Germinal center (tissue), 1 donor: ENCODE measurements at regions not wholly inside any gene's neighbourhood (a gene's known extent, or its start where the extent isn't known, plus 50 kb on each side); places are given as distances from the start of the nearest gene placed in this dataset.
"Not testable (repeated sequence)": the region's sequence is repeated elsewhere in the genome, so short reads cannot be mapped to it uniquely, and the experiment has no call there.

Experiments
- DNase-seq: peaks from one replicate; pipeline ENCODE4 v3.0.0; 2012; ENCODE audit warnings: mixed read lengths, low spot score

DNA sequence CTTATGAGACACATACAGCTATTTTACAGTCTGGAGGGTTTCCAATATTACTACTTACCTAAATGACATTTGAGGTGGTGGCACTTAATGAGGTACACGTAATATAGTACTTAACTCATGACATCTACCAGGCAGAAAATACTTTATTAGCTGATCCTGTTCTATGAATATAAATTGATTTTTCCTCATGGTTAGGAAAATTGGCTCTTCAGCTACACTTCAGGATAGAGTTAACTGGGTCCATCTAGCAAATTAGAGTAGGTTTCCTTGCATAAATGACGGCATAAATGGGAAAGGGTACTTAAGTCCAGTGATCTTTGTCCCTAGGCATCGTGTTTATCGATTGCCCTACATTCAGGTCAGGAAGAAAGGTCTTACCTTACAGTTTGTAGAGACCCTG is 988.8 kb upstream of the TMPRSS15 start:
- DNase-seq, result no peak

DNA sequence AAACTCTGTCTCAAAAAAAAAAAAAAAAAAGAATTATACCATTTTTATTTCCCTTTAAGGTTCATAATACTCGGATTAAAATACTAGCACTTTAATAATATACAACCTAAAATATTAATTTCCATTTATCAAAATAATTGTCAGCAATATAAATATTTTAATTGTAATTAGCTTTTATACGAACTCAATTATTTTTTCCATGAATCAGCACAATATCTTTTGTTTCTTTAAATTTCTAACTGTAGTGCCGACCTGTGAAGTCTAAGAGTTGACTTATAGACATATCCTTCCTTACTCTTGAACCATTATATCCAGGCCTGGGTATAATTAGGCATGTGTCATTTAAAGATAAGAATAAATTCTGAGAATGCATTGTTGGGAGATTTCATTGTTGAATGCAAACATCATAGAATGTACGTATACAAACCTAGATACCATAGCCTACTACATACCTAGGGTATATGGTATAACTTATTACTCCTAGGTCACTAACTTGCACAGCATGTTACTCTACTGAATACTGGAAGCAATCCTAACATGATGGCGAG is 996.7 kb upstream of the TMPRSS15 start:
- DNase-seq, result no peak

DNA sequence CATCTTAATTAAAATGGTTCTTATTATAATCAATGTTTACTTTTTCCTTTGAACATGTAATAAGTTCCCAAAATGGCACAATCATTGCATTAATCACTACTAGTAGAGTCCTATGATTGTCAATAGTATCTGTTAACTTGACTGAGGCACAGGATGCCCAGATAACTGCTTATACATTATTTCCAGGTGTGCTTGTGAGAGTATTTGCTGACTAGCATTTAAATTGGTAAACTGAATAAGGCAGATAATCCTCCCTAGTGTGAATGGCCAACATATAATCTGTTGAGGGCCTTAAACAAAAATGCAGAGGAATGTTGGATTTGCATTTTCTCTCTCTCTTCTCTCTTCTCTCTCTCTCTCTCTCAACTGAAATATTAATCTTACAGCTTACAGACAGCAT is 999.3 kb upstream of the TMPRSS15 start:
- DNase-seq, result no peak

DNA sequence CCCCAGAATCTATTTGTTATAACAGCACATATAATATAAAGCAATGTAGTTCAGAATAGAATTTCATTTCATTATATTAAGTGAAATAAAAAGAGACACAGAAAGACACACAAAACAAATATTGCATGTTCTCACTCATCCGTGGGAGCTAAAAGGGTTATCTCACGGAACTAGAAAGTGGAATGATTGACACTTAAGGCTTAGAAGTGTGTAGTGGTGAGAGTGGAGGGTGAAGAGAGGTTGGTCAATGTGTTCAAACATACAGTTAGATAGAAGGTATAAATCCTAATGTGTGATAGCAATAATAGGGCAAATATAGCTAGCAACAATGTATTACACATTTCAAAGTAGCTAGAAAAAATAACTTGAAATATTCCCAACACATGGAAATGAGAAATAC is 1001.7 kb upstream of the TMPRSS15 start:
- no peak for DNase-seq

DNA sequence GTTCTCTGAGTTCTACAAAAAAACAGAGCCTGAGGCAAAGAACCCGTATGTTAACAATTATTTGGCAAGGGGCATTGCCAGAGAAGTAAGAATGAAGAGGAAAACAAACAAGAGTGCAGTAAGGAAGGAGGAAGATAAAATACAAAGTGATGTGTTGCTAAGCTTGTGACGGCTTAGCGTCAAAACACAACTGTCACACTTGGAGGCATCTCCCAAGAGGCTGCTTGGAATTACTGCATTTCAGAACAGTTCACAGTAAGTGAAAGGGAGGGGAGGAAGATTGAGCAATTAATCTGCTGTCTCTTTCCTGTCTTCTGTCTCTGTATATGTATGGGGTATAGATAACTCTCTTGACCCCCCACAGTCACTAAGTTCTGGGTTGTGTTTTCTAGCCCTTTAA is 1017.0 kb upstream of the TMPRSS15 start:
- DNase-seq, result no peak

DNA sequence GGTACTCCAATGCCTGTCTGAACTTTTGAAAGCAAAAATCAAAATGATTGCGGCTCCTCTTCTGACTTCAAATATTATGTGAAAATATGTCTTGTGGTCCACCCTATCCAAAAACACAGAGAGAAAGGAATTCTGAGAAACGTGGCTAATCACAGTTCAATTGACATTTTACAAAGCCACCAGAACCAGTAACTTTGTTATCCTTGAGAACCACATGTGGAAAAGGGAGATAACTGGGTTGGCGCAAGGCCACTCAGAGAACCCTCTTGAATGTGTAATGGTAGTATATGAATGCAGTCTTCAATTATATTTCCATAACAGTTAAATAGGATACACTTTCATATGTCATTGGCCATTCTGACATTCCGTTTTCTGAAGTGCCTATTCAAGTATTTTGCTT is 1030.0 kb upstream of the TMPRSS15 start:
- DNase-seq, result no peak

DNA sequence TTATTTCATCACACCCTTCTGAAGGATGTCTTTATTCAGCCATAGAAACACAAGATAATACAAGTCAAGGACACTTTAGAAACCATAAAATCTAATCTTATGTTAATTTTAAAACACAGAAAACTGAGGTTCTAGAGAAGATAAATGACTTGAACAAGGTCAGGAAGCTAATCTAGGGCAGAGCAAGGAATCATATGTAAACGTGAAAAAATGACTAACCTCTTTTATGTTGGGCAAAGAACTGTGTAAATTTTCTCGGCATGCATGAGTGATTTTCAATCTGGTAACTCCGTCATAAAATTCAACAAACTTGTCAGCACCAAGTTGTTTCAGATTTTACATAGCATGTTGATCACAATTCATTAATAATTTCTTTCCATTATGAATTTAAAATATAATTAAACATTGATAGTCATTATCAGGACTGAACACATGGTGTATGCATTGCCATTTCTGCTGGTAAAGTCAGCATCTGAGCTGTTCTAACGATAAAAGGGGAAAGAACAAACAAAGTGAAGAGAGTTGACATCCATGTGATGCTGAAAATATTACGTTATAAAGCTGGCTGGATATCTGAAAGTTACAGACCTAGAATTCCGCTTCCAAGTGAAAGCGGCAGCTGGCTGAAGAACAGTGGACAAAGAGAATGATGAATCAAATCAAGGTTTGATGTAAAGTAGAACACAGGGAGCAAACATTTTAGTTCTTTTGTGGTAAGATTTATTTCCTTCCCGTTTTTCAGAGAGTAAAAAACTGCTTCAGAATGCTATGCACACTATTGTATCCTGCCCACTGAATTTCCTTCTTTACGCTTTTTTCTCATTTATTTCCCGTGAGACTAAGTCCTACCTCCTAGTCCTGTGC is 1037.4 kb upstream of the TMPRSS15 start:
- DNase-seq, result no peak

DNA sequence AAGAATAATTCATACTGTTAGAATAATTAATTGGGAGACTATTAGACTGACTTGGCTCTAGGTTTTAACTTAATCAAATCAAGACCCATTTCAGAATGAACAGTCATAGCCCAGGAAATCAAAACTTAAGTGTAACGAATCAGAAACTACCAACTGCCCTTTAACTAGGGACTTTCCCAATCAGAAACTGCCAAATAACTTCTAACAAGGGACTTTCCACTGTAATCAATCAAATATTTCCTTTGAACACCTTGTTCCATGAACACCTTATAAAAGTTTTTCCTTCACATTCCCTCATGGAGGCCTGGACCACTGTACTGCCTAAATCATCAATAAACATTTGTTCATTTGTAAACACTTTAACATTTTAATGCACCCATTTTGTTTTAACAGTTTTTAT is 1054.7 kb upstream of the TMPRSS15 start:
- DNase-seq, result no peak

DNA sequence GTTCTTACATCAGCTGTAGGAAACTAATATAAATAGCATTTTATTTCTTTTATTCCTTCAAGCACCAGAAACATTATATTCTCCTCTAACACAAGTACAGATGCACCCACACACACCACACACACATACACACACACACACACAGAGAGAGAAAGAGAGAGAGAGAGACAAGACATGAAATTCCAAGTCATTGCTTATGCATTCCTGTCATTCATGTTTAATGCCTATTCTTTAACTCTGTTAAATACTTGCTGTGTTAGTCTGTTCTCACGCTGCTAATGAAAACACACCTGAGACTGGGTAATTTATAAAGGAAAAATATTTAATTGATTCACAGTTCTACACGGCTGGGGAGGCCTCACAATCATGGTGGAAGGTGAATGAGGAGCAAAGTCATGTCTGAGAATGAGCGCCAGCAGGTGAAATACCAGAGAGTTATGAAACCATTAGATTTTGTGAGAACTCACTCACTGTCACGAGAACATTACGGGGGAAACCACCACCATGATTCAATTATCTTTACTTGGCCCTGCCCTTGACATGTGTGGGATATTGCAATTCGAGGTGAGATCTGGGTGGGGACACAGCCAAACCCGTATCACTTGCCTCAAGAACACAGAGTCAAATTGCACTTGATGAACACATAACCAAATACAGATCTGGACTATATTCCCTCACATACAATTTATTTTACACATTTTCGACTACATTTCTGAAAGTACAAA is 1058.1 kb upstream of the TMPRSS15 start:
- DNase-seq, result no peak

DNA sequence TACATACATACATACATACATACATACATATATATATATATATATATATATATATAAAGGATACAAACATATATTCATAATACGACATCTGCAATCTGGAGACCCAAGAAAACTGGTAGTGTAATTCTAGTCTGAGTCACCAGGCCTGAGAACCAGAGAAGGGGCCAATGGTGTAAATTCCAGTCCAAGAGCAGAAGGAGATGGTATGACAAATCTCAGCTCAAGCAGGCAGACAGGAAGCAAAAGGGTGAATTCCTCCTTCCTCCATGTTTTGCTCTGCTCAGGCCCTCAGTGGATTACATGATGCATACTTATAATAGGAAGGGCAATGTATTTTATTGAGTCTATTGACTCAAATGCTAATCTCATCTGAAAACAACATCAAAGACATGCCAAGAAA is 1060.4 kb upstream of the TMPRSS15 start:
- DNase-seq, result no peak

DNA sequence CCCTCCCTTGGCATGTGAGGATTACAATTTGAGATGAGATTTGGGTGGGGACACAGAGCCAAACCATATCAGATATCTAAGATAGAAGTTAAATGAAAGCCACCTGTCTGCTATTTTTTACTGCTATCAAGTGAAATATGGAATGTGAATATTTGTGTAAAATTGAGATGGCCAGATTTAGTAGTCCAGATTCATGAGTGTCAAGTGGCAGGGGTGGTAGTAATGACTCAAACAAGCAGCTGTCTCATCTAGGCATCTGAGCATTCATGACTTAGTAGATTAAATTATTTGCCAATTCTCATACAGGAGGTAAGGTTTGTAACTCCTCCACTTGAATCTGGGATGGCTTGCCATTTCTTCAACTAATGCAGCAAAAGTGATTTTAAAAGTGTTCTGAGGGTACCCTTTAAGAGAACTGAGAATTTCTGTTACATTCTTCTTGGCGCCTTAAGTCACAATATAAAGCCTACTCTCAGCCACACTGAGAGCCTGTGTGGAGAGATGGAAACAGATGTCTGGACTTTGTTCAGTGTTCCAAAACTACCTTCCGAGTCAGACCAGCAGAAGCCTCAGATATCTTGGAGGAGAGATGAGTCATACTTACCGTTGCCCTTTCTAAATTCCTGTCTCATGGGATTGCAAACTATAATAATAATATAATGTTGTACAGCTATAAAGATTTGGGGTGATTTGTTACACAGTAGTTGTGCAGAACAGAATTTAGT is 1065.6 kb upstream of the TMPRSS15 start:
- DNase-seq, result no peak

DNA sequence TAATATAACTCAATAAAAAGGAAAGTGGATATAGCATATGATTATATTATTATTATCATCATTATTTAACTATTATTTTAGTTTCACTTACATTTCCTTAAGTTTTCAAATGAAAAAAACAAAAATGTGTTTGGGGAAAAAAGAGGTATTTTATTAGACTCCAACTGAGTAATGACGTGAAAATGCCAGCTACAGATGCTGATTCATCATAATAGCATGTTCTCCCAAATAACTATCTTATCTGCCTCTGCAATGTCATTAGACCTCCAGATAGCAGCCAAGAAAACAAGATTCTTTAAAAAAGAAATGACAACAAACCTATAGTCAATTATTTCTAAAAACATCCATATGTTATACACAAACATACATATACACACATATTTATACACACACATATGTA is 1071.9 kb upstream of the TMPRSS15 start:
- DNase-seq, result no peak

DNA sequence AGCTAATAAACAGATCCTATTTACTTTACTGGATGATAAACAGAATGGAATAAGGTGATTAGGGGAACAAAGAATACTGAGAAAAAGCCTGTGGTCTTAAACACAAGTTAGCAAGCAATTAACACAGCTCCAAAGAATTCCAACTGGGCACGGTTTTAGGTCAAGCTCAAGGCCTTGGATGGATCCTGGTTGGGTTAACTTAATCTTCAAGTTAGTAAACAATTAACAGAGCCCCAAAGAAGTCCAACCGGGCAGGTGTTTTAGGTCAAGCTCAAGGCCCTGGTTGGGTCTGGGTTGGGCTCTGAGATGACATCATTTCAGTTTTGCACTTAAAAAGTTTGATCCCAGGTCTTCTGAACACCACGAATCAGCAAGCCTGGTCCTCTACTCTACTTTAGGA is 1086.3 kb upstream of the TMPRSS15 start:
- DNase-seq, result no peak

DNA sequence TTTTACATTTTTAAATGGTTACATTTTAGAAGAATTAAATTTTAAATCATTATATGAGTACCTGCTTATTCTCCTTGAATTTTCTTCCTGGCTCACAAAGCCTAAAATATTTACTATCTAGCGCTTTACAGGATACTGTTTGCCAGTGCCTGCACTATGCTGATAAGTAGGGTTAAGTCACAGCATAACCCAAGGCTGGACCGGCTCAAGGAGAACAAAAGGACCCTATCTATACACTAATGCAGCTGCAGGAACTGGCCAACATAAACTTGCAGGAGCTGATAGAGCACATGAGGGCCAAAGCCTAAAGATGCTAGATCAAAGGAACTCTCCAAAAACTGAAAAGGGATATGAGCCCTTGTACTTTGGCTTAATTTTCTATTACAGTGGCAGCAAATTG is 1086.9 kb upstream of the TMPRSS15 start:
- no peak for DNase-seq

DNA sequence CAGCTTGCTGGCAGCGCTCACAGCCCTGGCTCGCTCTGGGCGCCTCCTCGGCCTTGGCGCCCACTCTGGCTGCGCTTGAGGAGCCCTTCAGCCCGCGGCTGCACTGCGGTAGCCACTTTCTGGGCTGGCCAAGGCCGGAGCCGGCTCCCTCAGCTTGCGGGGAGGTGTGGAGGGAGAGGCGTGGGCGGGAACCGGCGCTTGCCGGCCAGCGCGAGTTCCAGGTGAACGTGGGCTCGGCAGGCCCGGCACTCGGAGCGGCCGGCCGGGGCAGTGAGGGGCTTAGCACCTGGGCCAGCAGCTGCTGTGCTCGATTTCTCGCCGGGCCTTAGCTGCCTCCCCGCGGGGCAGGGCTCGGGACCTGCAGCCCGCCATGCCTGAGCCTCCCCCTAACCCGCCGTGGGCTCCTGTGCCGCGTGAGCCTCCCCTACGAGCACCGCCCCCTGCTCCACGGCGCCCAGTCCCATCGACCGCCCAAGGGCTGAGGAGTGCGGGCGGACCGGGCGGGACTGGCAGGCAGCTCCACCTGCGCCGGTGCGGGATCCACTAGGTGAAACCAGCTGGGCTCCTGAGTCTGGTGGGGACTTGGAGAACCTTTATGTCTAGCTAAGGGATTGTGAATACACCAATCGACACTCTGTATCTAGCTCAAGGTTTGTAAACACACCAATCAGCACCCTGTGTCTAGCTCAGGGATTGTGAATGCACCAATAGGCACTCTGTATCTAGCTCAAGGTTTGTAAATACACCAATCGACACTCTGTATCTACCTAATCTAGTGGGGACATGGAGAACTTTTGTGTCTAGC is 1090.1 kb upstream of the TMPRSS15 start:
- DNase-seq, result not testable (repeated sequence)

DNA sequence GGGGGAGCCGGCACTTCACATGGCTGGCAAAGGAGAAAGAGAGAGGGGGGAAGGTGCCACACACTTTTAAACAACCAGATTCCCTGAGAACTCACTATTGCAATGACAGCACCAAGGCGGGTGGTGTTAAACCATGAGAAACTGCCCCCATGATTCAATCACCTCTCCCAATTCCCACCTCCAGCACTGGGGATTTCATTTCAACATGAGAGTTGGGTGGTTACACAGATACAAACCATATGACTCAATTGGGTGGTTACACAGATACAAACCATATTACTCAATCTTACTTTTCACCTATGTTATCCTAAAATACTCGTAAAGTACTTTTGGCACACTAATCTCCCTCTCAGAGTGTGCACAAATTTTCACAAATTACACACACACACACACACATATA is 1097.5 kb upstream of the TMPRSS15 start:
- DNase-seq, result no peak

DNA sequence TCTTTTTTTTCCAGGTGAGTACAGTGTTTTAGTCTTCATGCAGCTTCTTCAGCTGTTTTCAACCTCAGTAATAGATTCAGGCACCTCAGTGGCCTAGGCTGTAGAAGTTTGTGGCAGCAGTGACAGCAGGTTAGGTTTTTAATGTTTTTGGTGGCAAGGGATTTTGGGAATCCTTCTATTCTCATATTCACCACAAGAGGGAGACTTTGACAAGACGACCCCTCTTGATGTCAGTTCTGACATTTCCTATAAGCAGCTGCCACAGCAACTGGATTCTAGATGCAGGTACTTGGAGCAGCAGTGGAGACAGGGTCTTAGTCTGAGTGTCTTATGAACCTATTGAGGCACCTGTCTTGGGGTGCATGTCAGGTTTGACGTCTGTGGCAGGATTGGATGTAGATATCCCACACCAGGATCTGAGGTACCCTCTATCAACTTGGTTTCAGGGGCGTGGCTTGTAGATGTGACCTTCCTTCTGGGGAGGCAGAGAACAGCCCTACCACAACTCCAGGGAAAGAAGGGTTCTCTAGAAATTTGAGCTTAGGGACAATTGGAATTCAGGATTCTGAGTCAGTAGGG is 1104.2 kb upstream of the TMPRSS15 start:
- DNase-seq, result no peak

DNA sequence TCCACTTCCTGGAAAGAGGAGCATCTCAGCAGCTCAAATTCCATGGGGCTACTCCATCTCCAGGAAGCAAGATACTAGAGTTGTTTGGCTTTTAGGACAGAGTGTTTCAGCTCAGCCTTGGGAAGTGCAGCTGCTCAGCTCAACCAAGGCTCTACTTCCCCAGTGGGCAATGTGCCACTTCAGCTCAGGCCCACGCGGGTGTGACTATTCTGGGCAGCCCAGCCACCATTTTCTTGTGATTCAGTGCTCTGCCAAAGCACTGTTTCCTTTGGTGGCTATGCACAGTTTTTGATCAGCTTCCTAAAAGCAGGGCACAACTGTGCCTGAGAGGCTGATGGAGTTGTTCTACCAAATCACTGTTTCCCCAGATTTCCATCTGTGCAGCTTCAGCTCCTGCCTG is 1104.9 kb upstream of the TMPRSS15 start:
- DNase-seq, result no peak

DNA sequence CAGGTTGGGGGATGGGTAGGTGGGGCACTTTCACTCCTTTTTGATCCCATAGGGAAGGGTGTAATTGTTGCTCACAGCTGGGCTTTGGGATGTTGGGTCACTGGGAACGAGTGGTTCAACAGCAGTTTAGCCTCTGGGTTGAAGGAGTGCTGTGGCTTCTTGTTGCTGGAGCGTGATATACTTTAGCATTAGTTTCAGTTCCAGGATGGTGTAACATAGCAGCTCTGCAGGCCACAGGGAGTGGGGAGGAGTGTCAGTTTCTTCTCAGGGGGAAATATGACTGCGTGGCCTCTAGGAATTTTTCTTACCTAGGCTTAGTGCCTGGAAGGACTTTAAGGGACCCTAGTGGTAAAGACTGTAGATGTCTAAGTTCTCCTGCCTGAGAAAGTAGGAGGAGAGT is 1105.3 kb upstream of the TMPRSS15 start:
- DNase-seq, result no peak

DNA sequence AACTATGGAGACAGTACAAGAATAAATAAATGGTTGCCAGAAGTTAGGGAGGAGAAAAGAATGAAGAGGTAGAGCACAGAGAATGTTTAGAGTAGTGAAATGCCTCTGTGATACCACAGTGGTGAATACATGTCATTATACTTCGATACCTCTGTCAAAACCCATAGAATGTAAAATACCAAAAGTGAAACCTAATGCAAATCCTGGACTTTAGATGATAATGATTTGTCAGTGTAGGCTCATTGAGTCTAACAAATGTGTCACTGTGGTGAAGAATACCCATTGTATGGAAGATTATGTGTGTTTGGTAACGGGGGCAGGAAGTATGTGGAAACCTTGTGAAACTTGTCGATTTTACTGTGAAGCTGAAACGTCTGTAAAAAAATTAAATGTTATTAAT is 1106.5 kb upstream of the TMPRSS15 start:
- no peak for DNase-seq

DNA sequence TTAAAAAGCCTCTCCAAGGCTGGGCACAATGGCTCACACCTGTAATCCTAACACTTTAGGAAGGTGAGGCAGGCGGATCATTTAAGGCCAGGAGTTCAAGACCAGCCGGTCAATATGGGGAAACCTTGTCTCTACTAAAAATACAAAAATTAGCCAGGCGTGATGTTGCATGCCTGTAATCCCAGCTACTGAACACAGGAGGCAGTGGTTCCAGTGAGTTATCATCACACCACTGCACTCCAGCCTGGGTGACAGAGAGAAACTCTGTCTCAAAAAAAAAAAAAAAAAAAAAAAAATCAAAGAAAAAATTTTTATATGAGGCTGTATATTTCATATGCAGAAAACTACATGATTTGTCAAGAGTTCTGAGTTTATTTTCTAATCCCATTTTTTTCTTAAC is 1107.1 kb upstream of the TMPRSS15 start:
- DNase-seq, result no peak
